ENCODE measurements at regions not wholly inside any gene's neighbourhood (a gene's known extent, or its start where the extent isn't known, plus 50 kb on each side); places are given as distances from the start of the nearest gene placed in this dataset.

DNA sequence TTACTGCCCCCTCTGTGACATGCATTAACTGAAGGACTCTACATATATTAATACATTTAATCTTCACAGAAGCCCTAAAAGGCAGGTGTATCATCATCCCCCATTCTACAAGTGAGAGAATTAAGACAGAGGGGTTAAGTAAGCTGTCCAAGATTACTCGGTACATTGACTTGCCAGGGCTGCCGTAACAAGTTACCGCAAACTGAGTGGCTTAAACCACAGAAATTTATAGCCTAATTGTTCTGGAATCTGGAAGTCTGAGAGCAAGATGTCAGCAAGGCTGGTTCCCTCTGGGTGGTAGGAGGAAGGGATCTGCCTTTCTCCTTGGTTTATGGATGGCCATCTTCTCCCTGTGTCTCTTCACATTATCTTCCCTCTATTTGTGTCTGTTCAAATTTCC, 605.5 kb downstream of the EPHA4 start:
- H3K4me3 ChIP-seq (ENCODE audit: low read length), result no peak overlapping the region
- TF ChIP-seq, protein P1, sequence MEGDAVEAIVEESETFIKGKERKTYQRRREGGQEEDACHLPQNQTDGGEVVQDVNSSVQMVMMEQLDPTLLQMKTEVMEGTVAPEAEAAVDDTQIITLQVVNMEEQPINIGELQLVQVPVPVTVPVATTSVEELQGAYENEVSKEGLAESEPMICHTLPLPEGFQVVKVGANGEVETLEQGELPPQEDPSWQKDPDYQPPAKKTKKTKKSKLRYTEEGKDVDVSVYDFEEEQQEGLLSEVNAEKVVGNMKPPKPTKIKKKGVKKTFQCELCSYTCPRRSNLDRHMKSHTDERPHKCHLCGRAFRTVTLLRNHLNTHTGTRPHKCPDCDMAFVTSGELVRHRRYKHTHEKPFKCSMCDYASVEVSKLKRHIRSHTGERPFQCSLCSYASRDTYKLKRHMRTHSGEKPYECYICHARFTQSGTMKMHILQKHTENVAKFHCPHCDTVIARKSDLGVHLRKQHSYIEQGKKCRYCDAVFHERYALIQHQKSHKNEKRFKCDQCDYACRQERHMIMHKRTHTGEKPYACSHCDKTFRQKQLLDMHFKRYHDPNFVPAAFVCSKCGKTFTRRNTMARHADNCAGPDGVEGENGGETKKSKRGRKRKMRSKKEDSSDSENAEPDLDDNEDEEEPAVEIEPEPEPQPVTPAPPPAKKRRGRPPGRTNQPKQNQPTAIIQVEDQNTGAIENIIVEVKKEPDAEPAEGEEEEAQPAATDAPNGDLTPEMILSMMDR (conservative IDR thresholded peaks at IDR 0.05; ENCODE audit: low read depth, low read length), result no peak
- DNase-seq (ENCODE audit: low read depth), result no peak

- no peak overlapping the region for H3K4me3 ChIP-seq (ENCODE audit: low read length)
- TF ChIP-seq, protein P1 (conservative IDR thresholded peaks at IDR 0.05; ENCODE audit: low read depth, low read length), result no peak
- DNase-seq (ENCODE audit: low read depth), result no peak
Measured at GRCh38 chr2:220969348-220969747, 602.8 kb downstream of the EPHA4 start.

GRCh38 chr2:220980966-220981675, 591.0 kb downstream of the EPHA4 start:
- DNase-seq (ENCODE audit: low read depth), result no peak
- H3K4me3 ChIP-seq (ENCODE audit: low read length), result no peak overlapping the region
- TF ChIP-seq, protein P1 (conservative IDR thresholded peaks at IDR 0.05; ENCODE audit: low read depth, low read length), result no peak

DNA sequence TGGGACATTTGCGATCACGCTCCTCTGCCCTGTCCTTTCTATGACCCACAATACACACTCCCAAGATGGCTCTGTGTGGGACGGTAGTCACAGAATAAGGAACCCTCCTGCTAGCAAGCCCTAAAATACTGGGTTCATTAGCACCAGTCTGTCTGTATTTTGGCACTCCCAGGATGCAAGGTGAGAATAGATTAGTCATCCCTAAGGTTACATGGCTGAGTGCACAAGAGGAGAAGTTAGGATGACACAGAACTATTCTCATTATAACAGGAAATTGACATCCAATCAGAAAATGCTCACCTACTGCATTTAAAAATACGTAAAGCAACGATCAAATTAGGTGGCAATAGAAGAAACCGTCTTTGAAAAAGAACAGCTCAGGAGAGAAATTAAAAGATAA, 590.2 kb downstream of the EPHA4 start:
- DNase-seq (ENCODE audit: low read depth), result no peak
- no peak overlapping the region for H3K4me3 ChIP-seq (ENCODE audit: low read length)
- TF ChIP-seq, protein P1 (conservative IDR thresholded peaks at IDR 0.05; ENCODE audit: low read depth, low read length), result no peak

DNA sequence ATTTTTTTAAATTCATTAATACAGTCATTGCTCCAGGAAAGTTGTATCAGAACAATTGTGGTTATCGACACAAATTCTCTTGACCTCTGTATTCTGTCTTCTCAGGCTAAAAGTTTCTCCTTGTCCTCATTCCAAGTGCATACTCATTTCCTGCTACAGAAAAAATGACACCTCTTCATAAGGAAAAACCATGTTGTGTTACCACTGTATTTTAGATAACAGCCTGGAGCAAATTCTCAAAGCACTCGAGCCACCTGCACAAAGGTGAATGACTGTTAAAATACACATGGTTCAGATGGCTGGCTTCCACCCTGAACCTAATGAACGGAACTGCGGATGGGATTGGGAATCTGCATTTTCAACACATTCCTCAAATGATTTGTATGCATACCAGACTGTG, 586.5 kb downstream of the EPHA4 start:
- no peak overlapping the region for H3K4me3 ChIP-seq (ENCODE audit: low read length)
- DNase-seq (ENCODE audit: low read depth), result no peak
- TF ChIP-seq, protein P1 (conservative IDR thresholded peaks at IDR 0.05; ENCODE audit: low read depth, low read length), result no peak

DNA sequence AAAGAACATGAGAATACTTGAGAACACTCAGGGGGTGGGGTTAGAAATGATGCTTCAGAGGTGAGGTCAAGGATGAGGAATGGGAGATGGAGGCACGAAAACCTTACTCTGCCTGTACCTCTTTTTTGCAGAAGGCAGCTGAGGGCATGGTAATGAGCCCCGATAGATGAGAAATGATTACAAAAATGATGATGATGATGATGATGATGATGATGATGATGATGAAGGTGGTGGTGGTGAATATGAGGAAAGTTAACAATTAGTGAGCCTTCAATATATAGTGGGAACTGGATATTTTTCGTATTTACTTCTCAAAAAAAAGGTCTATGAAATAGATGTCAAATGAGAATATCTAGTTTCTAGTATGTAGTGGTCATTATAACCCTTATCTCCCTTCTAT, 584.3 kb downstream of the EPHA4 start:
- TF ChIP-seq, protein P1 (conservative IDR thresholded peaks at IDR 0.05; ENCODE audit: low read depth, low read length), result no peak
- no peak overlapping the region for H3K4me3 ChIP-seq (ENCODE audit: low read length)
- no peak for DNase-seq (ENCODE audit: low read depth)

DNA sequence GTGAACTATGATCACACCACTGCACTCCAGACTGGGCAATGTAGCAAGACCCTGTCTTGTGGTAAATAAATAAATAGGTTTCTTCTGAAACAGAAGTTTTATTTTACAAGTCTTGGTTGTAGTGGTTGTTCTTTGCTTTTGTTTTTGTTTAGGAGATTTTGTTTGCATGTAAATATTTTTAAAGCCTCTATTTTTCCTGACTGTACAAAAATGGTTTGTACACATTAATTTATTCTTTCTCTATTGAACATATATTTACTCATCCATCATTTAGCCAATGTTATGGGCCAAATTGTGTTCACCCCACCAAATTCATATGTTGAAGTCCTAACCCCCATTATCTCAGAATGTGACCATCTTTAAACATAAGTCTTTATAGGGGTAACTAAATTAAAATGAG, 580.1 kb downstream of the EPHA4 start:
- TF ChIP-seq, protein P1 (conservative IDR thresholded peaks at IDR 0.05; ENCODE audit: low read depth, low read length), result no peak
- no peak for DNase-seq (ENCODE audit: low read depth)

More for the DNA sequence above, 580.1 kb downstream of the EPHA4 start:
- H3K4me3 ChIP-seq (ENCODE audit: low read length), result no peak overlapping the region
